Urinary bladder (tissue), 3 donors: ENCODE measurements at regions not wholly inside any gene's neighbourhood (a gene's known extent, or its start where the extent isn't known, plus 50 kb on each side); places are given as distances from the start of the nearest gene placed in this dataset.

Experiments used
- DNase-seq: peaks from one replicate; pipeline ENCODE4 v3.0.0-alpha.2; 2015; ENCODE audit errors: extremely low spot score
- H3K27ac ChIP-seq: one replicate; pipeline ENCODE4 v1.5.1; 2013; ENCODE audit warnings: low read depth, mild to moderate bottlenecking, moderate library complexity
- H3K36me3 ChIP-seq: one replicate; pipeline ENCODE4 v1.6.1; 2013; ENCODE audit warnings: mild to moderate bottlenecking, moderate library complexity; ENCODE audit not compliant: insufficient read depth
- H3K4me1 ChIP-seq: one replicate; pipeline ENCODE4 v1.6.1; 2013; ENCODE audit warnings: mild to moderate bottlenecking, moderate library complexity; ENCODE audit not compliant: insufficient read depth
- H3K4me3 ChIP-seq: one replicate; pipeline ENCODE4 v1.5.1; 2013; ENCODE audit warnings: low read depth, low read length
- WGBS: extraction: QIAGEN DNeasy Blood & Tissue Kit; methylation state at CpG from one replicate; pipeline ENCODE4 v1.1.7; 2013; 5-methylcytosine and 5-hydroxymethylcytosine counted together
- donor health status: healthy with polysubstance abuse.
- donor health status: healthy.

DNA sequence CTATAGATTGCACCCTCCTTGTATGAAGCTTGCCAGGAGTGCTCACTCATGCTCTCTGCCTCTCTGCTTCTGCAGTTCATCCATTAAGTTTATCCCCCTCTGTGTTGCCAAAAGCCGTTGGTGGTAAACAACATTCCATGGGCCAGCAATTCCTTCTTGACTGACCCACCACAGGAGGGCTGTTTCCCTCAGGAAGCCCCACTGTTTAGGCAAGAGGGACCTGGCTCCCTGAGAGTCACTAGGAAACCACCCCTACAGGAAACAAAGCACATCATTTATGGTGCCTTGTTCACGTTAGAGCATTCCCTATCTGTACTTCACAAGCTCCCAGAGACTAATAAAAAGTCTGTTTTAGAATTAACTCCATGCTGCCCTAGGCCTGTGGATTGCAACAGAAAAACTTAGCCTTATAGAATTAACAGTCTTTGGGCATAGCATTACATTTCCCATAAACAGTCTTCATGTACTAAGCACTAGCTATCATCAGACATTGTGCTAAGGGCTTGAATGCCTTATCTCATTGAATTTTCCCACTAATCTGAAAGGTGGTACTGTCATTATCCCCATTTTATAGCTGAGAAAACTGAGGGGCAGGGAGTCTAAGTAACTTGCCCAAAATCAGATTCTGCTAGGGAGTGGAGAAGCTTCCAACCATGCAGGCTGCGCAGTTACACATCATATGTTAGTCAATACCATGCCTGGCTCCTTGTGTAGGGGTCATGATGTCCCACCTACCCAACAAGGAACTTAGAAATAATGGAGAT lies 149.9 kb downstream of the SHQ1 start:
- Histone ChIP-seq H3K4me1 (no peaks in the 10 kb centered on the region), H3K27ac (no peak overlapping the region), H3K36me3 (no peaks in the 10 kb centered on the region), H3K4me3 (no peak overlapping the region)
- DNase-seq: peak; percentile 14
- 25% methylated on average over 3 of the region's 3 CpGs for WGBS

DNA sequence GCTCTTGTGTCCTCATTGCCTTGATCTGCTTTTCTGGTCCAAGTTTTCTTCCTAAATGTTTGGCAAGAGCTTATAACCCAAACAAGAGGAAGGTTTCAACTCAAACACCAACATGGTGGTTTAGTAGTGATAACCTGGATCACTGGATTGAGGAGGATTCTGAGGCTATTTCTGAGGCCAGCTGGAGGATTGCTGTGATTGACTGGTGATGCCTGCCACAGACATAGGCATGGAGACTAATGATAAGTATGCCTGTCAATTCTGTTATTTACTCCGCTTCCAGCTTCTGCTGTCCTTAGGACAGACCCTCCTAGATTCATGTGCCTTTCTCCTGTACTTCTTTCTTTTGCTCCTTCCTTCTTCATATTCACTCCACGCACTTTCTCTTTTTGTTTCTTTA lies 150.5 kb downstream of the SHQ1 start:
- 67% methylated on average over 2 of the region's 2 CpGs for WGBS
- H3K27ac ChIP-seq: no peak overlapping the region
- no peaks in the 10 kb centered on the region for H3K36me3 ChIP-seq
- DNase-seq: no peak
- no peaks in the 10 kb centered on the region for H3K4me1 ChIP-seq
- no peak overlapping the region for H3K4me3 ChIP-seq

DNA sequence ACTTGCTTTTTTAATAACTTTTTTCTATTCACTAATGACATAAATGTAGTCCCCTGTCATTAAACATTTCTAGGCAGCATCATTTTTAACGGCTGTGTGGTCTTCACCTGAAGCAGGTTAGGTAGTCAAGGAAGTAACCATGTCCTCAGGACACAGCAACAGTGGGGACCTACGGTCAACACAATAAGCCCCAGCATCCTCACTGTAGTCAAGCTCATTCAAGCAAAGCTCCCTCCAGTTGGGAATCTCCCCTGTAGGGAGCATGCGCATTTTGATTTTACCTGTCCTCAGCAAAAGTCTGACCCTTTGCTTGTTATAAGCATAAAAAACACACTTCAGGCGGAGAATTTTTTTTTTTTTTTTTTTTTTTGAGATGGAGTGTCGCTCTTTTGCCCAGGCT lies 151.4 kb downstream of the SHQ1 start:
- 95% methylated on average over 5 of the region's 5 CpGs for WGBS
- Histone ChIP-seq H3K4me3 (no peak overlapping the region), H3K4me1 (no peaks in the 10 kb centered on the region), H3K36me3 (no peaks in the 10 kb centered on the region), H3K27ac (no peak overlapping the region)
- no peak for DNase-seq

GRCh38 chr3:72694398-72694797 lies 153.8 kb downstream of the SHQ1 start:
- Histone ChIP-seq H3K36me3 (no peaks in the 10 kb centered on the region), H3K4me1 (no peaks in the 10 kb centered on the region), H3K27ac (no peak overlapping the region), H3K4me3 (no peak overlapping the region)
- WGBS: 36% methylated on average over 6 of the region's 6 CpGs
- peak; percentile 41 for DNase-seq

GRCh38 chr3:72692990-72693389 lies 155.3 kb downstream of the SHQ1 start:
- no peak for DNase-seq
- H3K4me1 ChIP-seq: no peaks in the 10 kb centered on the region
- H3K4me3 ChIP-seq: no peak overlapping the region
- no peaks in the 10 kb centered on the region for H3K36me3 ChIP-seq
- no peak overlapping the region for H3K27ac ChIP-seq
- WGBS: 82% methylated on average over 9 of the region's 9 CpGs

DNA sequence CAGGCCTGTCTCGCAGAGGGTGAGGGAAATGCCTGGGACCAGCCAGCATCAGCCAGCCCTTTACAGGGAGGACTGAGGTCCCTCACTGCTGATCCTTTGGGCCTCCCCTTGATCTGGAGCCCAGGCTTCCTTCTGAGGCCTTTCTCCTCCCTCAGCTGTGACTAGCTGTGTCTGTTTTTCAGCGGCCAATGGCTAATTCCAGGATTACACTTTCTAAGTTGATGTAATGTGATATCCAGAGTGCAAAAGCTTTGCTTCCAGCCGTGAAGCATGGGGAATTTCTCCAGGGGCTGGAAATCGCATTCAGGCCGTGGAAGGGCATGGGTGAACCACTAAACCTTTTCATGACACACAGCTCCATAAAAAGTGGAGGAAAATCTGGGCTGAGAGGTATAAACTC lies 157.6 kb downstream of the SHQ1 start:
- Histone ChIP-seq H3K27ac (no peak overlapping the region), H3K4me3 (no peak overlapping the region), H3K36me3 (no peaks in the 10 kb centered on the region), H3K4me1 (no peaks in the 10 kb centered on the region)
- no peak for DNase-seq
- 60% methylated on average over 5 of the region's 5 CpGs for WGBS

GRCh38 chr3:72682936-72683452 lies 165.3 kb downstream of the SHQ1 start:
- Histone ChIP-seq H3K36me3 (no peaks in the 10 kb centered on the region), H3K4me1 (no peaks in the 10 kb centered on the region), H3K27ac (no peak overlapping the region), H3K4me3 (no peak overlapping the region)
- 61% methylated on average over 2 of the region's 2 CpGs for WGBS
- DNase-seq: no peak

- no peak for DNase-seq
- H3K4me3 ChIP-seq: no peak overlapping the region
- no peaks in the 10 kb centered on the region for H3K4me1 ChIP-seq
- WGBS: 80% methylated on average over 6 of the region's 6 CpGs
- H3K27ac ChIP-seq: no peak overlapping the region
- no peaks in the 10 kb centered on the region for H3K36me3 ChIP-seq
Observed at GRCh38 chr3:72681598-72681997, 166.6 kb downstream of the SHQ1 start.

GRCh38 chr3:72680766-72681165 lies 167.5 kb downstream of the SHQ1 start:
- no peak overlapping the region for H3K27ac ChIP-seq
- WGBS: 87% methylated on average over 4 of the region's 4 CpGs
- no peaks in the 10 kb centered on the region for H3K36me3 ChIP-seq
- H3K4me3 ChIP-seq: no peak overlapping the region
- H3K4me1 ChIP-seq: no peaks in the 10 kb centered on the region
- DNase-seq: no peak

- Histone ChIP-seq H3K27ac (no peak overlapping the region), H3K36me3 (no peaks in the 10 kb centered on the region), H3K4me3 (no peak overlapping the region), H3K4me1 (no peaks in the 10 kb centered on the region)
- DNase-seq: no peak
- 42% methylated on average over 6 of the region's 6 CpGs for WGBS
Observed at GRCh38 chr3:72679540-72680198, 168.6 kb downstream of the SHQ1 start.

GRCh38 chr3:72678867-72679266 lies 169.4 kb downstream of the SHQ1 start:
- Histone ChIP-seq H3K4me1 (no peaks in the 10 kb centered on the region), H3K4me3 (no peak overlapping the region), H3K36me3 (no peaks in the 10 kb centered on the region), H3K27ac (no peak overlapping the region)
- DNase-seq: no peak
- WGBS: 91% methylated on average over 6 of the region's 6 CpGs

DNA sequence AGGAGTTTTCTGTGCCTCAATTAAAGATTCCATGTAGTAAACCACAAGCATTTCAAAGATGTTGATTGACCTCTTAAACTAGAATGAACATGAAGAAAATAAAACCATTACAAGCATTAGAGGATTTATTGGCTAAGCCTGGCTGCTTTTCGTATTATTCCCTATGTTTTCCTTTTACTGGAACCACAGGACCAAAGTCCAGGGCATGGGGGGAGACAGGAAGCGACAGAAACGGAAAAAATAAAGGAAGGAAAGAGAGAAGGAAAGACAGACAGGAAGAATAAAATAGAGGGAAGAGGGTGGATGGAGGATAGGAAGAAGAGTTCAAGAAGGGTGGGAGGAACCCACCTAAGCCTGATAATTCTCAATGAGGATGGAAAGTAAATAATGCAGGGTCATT lies 169.9 kb downstream of the SHQ1 start:
- no peak overlapping the region for H3K4me3 ChIP-seq
- H3K36me3 ChIP-seq: no peaks in the 10 kb centered on the region
- H3K4me1 ChIP-seq: no peaks in the 10 kb centered on the region
- WGBS: 74% methylated on average over 3 of the region's 3 CpGs
- DNase-seq: no peak
- H3K27ac ChIP-seq: no peak overlapping the region

DNA sequence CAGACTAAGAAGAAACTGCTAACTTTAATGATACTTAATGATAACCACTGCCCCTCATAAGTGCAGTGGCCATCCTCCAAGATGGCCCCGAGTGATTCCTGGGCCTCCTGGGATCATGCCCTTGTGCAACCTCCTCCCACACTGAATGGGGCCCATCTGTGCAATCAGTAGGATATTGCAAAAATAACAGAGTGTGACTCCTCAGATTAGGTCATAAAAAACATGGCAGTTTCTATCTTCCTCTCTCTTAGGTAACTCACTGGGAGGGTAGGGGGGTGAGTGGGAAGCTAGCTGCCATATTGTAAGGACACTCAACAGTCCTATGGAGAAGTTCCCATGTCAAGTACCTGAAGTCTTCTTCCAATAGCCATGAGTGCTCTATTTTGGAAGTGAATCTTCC lies 173.0 kb downstream of the SHQ1 start:
- no peak overlapping the region for H3K4me3 ChIP-seq
- H3K36me3 ChIP-seq: no peaks in the 10 kb centered on the region
- WGBS: 88% methylated on average over 1 of the region's 1 CpG
- H3K27ac ChIP-seq: no peak overlapping the region
- H3K4me1 ChIP-seq: no peaks in the 10 kb centered on the region
- no peak for DNase-seq

GRCh38 chr3:72673011-72673771 lies 175.1 kb downstream of the SHQ1 start:
- no peaks in the 10 kb centered on the region for H3K4me1 ChIP-seq

More at GRCh38 chr3:72673011-72673771, 175.1 kb downstream of the SHQ1 start:
- Histone ChIP-seq H3K4me3 (no peak overlapping the region), H3K27ac (no peak overlapping the region), H3K36me3 (no peaks in the 10 kb centered on the region)
- DNase-seq: no peak
- WGBS: 86% methylated on average over 7 of the region's 7 CpGs
